ENCODE measurements at regions not wholly inside any gene's neighbourhood (a gene's known extent, or its start where the extent isn't known, plus 50 kb on each side); places are given as distances from the start of the nearest gene placed in this dataset.

DNA sequence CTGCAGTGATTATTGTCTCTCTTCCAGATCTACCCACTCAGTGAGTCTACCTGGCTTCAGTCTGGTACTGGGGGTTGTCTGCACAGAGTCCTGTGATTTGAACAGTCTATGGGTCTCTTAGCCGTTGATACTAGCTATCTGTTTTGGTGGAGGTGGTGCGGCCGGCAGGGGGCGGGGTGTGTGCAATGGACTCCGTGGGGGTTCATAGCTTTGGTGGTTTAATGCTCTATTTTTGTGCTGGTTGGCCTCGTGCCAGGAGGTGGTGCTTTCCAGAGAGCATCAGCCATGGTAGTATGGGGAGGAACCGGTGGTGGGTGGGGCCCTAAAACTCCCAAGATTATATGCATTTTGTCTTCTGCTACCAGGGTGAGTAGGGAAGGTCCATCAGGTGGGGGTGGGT, 1120.1 kb upstream of the FAM98A start:
- TF ChIP-seq, protein P1, sequence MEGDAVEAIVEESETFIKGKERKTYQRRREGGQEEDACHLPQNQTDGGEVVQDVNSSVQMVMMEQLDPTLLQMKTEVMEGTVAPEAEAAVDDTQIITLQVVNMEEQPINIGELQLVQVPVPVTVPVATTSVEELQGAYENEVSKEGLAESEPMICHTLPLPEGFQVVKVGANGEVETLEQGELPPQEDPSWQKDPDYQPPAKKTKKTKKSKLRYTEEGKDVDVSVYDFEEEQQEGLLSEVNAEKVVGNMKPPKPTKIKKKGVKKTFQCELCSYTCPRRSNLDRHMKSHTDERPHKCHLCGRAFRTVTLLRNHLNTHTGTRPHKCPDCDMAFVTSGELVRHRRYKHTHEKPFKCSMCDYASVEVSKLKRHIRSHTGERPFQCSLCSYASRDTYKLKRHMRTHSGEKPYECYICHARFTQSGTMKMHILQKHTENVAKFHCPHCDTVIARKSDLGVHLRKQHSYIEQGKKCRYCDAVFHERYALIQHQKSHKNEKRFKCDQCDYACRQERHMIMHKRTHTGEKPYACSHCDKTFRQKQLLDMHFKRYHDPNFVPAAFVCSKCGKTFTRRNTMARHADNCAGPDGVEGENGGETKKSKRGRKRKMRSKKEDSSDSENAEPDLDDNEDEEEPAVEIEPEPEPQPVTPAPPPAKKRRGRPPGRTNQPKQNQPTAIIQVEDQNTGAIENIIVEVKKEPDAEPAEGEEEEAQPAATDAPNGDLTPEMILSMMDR (conservative IDR thresholded peaks at IDR 0.05), result no peak; the same call in 1 of the 2 replicates
- no peak for TF ChIP-seq EZH2 (IDR thresholded peaks at IDR 0.05; ENCODE audit: low read depth)

Measured in PC-9 (cell line).